ENCODE measurements at regions not wholly inside any gene's neighbourhood (a gene's known extent, or its start where the extent isn't known, plus 50 kb on each side); places are given as distances from the start of the nearest gene placed in this dataset.

DNA sequence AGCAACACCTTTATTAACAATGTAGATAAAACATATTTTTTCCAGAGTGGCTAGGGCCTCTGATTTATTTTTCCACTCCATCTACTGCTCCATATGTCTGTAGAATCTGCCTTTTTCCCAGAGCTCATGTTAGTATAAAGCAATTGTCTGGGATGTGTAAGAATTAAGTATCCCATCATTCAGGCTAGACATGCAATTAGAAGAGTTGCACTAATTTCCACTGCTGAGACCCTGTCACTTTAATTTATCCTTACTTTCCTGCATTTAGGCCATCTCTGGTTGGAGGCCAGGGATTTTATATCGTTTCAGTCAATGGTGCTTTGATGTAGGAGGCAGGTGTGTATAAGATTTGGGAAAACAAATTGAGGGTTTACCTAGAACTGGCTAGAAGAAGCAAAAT is 286.1 kb upstream of the POU3F2 start:
- Mint-ChIP-seq H3K4me1 (no peaks in the 10 kb centered on the region), H3K27me3 (ENCODE audit: low read depth in 2 of 2) (no peaks in the 10 kb centered on the region), H3K9me3 (peaks cover 5% of the 10 kb centered on the region in 2 donors), H3K27ac (no peak overlapping the region), H3K4me3 (no peak overlapping the region), H3K36me3 (no peaks in the 10 kb centered on the region)
- Histone ChIP-seq H3K4me1 (ENCODE audit: control insufficient read depth, insufficient read depth, low read length) (no peaks in the 10 kb centered on the region), H3K36me3 (ENCODE audit: control insufficient read depth, insufficient read depth, low read length) (no peaks in the 10 kb centered on the region), H3K27me3 (ENCODE audit: control insufficient read depth, insufficient read depth, low read length) (no peaks in the 10 kb centered on the region), H3K4me3 (ENCODE audit: low read length) (no peak overlapping the region), H3K9me3 (ENCODE audit: control insufficient read depth, insufficient read depth, low read length) (no peaks in the 10 kb centered on the region), H3K27ac (ENCODE audit: low read length) (no peak overlapping the region)
- no peak for DNase-seq
- ATAC-seq = no peak
- TF ChIP-seq, protein P1, sequence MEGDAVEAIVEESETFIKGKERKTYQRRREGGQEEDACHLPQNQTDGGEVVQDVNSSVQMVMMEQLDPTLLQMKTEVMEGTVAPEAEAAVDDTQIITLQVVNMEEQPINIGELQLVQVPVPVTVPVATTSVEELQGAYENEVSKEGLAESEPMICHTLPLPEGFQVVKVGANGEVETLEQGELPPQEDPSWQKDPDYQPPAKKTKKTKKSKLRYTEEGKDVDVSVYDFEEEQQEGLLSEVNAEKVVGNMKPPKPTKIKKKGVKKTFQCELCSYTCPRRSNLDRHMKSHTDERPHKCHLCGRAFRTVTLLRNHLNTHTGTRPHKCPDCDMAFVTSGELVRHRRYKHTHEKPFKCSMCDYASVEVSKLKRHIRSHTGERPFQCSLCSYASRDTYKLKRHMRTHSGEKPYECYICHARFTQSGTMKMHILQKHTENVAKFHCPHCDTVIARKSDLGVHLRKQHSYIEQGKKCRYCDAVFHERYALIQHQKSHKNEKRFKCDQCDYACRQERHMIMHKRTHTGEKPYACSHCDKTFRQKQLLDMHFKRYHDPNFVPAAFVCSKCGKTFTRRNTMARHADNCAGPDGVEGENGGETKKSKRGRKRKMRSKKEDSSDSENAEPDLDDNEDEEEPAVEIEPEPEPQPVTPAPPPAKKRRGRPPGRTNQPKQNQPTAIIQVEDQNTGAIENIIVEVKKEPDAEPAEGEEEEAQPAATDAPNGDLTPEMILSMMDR (IDR thresholded peaks at IDR 0.05) = no peak
- intact Hi-C loops (cut with micrococcal nuclease) = no loop called here
- WGBS (ENCODE audit: insufficient coverage) = 43% methylated on average over 1 of the region's 1 CpG

DNA sequence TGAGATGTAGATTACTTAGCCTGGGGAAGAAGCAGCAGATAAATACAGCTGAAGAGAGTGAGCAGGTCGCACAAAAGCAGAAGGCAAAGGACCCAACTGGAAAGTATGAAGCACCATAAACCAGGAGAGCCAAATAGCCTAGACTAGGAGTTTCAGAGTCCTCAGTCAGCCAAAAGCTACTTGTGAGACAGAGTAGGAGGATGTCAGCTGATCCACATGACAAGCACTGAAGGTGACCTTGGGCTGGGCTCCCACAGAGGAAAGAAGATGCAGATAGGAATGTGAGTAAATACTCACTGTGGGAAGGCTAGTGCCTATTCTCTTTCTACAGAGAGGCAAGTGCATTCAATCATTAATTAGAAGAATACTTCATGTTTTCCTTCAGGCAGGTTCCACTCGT is 274.0 kb upstream of the POU3F2 start:
- Histone ChIP-seq H3K9me3 (ENCODE audit: control insufficient read depth, insufficient read depth, low read length) (no peaks in the 10 kb centered on the region), H3K36me3 (ENCODE audit: control insufficient read depth, insufficient read depth, low read length) (no peaks in the 10 kb centered on the region), H3K4me1 (ENCODE audit: control insufficient read depth, insufficient read depth, low read length) (no peaks in the 10 kb centered on the region), H3K4me3 (ENCODE audit: low read length) (no peak overlapping the region), H3K27ac (ENCODE audit: low read length) (no peak overlapping the region), H3K27me3 (ENCODE audit: control insufficient read depth, insufficient read depth, low read length) (no peaks in the 10 kb centered on the region)
- ATAC-seq (no peak), DNase-seq (no peak)
- Mint-ChIP-seq H3K9me3 (peaks cover 4 to 7% of the 10 kb centered on the region in 2 donors), H3K4me1 (no peaks in the 10 kb centered on the region), H3K27ac (no peak overlapping the region), H3K27me3 (ENCODE audit: low read depth in 2 of 2) (no peaks in the 10 kb centered on the region), H3K4me3 (no peak overlapping the region), H3K36me3 (no peaks in the 10 kb centered on the region)
- WGBS (ENCODE audit: insufficient coverage) = 81% methylated on average over 2 of the region's 2 CpGs
- TF ChIP-seq, protein P1 (IDR thresholded peaks at IDR 0.05) = no peak
- intact Hi-C loops (cut with micrococcal nuclease) = no loop called here

DNA sequence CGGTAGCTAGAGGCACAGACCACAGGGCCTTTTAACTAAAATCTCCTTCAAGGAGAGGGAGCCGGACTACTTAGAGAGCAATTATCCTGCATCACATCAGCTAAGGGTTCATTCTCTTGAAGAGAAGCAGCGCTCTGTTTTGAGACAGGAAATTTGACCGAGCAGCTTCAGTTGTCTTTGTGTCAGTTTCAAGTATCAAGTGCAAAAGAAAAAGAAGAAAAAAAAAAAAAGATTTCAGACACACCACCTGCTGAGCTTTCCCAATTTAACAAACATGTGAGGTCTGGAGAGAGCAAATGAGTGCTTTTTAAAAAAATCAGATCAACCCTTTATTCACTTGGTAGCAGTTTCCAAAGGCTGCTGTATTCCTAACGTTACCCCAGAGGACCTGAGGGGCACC is 273.5 kb upstream of the POU3F2 start:
- peaks cover 4 to 7% of the 10 kb centered on the region in 2 donors for H3K9me3 Mint-ChIP-seq

DNA sequence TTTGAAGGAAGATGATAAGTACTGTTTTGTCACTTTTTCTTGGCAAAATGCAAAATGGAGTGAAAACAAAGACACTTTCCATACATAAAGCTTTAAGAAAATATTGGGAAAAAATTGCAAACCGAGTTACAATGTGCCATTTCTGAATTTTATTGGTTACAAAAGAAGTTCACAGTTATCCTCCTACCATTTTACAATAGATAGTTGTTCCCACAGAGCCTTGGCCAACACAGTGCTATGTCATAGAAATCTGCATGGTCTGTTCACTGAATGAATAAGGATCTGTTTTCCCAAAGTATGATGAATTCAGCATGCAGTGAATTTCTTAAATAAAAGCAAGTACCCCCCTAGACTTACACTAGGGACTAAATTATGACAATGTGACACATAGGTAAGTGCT is 268.2 kb upstream of the POU3F2 start:
- Histone ChIP-seq H3K4me3 (ENCODE audit: low read length) (no peak overlapping the region), H3K27me3 (ENCODE audit: control insufficient read depth, insufficient read depth, low read length) (no peaks in the 10 kb centered on the region), H3K4me1 (ENCODE audit: control insufficient read depth, insufficient read depth, low read length) (no peaks in the 10 kb centered on the region), H3K27ac (ENCODE audit: low read length) (no peak overlapping the region), H3K36me3 (ENCODE audit: control insufficient read depth, insufficient read depth, low read length) (no peaks in the 10 kb centered on the region), H3K9me3 (ENCODE audit: control insufficient read depth, insufficient read depth, low read length) (no peaks in the 10 kb centered on the region)
- Mint-ChIP-seq H3K4me1 (no peaks in the 10 kb centered on the region), H3K36me3 (no peaks in the 10 kb centered on the region), H3K9me3 (peaks cover 3 to 5% of the 10 kb centered on the region in 2 donors), H3K27ac (no peak overlapping the region), H3K27me3 (ENCODE audit: low read depth in 2 of 2) (no peaks in the 10 kb centered on the region), H3K4me3 (no peak overlapping the region)
- DNase-seq (no peak), ATAC-seq (no peak)
- intact Hi-C loops (cut with micrococcal nuclease) = no loop called here
- no CpG with 5 or more reads among the region's 1 CpG for WGBS (ENCODE audit: insufficient coverage)
- TF ChIP-seq, protein P1 (IDR thresholded peaks at IDR 0.05) = no peak

More for the DNA sequence above, 273.5 kb upstream of the POU3F2 start:
- Histone ChIP-seq H3K4me1 (ENCODE audit: control insufficient read depth, insufficient read depth, low read length) (no peaks in the 10 kb centered on the region), H3K27ac (ENCODE audit: low read length) (no peak overlapping the region), H3K36me3 (ENCODE audit: control insufficient read depth, insufficient read depth, low read length) (no peaks in the 10 kb centered on the region), H3K27me3 (ENCODE audit: control insufficient read depth, insufficient read depth, low read length) (no peaks in the 10 kb centered on the region), H3K4me3 (ENCODE audit: low read length) (no peak overlapping the region), H3K9me3 (ENCODE audit: control insufficient read depth, insufficient read depth, low read length) (no peaks in the 10 kb centered on the region)
- intact Hi-C loops (cut with micrococcal nuclease) = no loop called here
- TF ChIP-seq, protein P1 (IDR thresholded peaks at IDR 0.05) = no peak
- DNase-seq (no peak), ATAC-seq (no peak)
- Mint-ChIP-seq H3K4me1 (no peaks in the 10 kb centered on the region), H3K27me3 (ENCODE audit: low read depth in 2 of 2) (no peaks in the 10 kb centered on the region), H3K27ac (no peak overlapping the region), H3K36me3 (no peaks in the 10 kb centered on the region), H3K4me3 (no peak overlapping the region)
- 83% methylated on average over 5 of the region's 5 CpGs for WGBS (ENCODE audit: insufficient coverage)

Data from natural killer cell (primary cell).